SHP77 (cell line): ENCODE measurements at regions not wholly inside any gene's neighbourhood (a gene's known extent, or its start where the extent isn't known, plus 50 kb on each side); places are given as distances from the start of the nearest gene placed in this dataset.

Experiments
- DNase-seq, 2 experiments: peaks; one replicate each; lab custom pipeline; 2025; lab: John Stamatoyannopoulos, UW

- no peak for DNase-seq
Observed at GRCh38 chr15:25182736-25183445, 228.1 kb downstream of the SNRPN start.

- no peak for DNase-seq
Observed at GRCh38 chr15:25183581-25184251, 228.9 kb downstream of the SNRPN start.

- DNase-seq: no peak
Observed at GRCh38 chr15:25184356-25185155, 229.8 kb downstream of the SNRPN start.

DNA sequence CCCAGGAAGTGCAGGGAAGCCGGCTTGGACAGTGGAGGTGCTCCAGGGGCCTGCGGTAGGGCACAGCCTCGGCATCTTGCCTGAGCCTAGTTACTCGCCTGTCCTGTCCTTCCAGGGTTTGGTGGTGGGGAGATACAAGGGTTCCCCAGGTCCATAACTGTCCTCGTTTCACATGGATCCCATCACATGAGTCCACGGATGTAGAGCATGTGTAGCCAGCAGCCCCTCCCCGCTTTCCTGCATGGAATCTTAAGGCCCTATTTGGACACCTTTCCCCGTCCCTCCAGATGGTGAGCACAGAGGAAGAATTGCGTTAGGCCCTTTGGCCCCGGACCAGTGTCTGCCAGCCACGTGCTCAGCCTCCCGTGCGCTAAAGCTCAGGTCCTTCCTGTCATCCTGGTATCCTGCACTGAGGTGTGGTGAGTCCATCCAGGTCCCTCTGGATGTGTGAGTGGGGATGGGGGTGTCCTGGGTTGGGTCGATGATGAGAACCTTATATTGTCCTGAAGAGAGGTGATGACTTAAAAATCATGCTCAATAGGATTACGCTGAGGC lies 230.4 kb downstream of the SNRPN start:
- DNase-seq: no peak

DNA sequence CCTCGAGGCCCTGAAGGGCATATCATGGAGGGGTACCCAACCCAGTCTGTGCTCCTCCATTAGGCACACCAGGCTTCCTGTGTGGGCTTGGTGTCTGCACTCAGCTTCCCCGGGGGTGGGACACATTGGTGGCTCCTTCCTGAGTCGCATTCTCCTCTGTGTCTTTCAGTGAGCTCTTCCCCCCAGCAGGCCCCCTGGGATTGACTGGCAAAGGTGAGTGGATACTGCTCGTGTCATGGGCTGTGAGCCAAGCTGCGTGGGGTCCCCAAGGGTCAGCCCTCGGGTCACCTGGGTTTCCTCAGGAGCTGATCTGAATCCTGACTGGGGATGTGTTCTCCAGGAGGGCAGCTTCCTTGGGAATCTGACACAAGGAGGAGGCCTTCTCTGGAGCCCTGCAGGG lies 231.0 kb downstream of the SNRPN start:
- DNase-seq: no peak

DNA sequence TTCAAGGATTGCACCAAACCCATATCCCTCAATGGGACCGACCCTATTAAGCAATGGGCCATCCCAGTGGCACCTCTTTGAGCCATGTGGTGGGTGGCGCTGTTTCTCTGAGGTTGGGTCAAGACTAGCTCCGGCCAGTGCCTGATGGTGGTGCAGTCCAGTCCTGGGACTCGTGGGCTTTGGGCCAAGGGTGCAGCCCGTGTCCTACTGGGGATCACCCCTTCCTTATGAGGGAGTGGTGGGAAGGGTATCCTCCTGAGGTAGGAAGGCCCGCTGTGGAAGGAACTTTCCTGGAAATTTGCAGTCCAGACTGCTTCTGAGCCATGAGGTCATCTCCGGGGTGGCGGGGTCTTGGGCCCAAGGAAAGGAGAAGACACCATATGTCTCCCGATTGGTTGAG lies 231.6 kb downstream of the SNRPN start:
- DNase-seq: no peak

DNA sequence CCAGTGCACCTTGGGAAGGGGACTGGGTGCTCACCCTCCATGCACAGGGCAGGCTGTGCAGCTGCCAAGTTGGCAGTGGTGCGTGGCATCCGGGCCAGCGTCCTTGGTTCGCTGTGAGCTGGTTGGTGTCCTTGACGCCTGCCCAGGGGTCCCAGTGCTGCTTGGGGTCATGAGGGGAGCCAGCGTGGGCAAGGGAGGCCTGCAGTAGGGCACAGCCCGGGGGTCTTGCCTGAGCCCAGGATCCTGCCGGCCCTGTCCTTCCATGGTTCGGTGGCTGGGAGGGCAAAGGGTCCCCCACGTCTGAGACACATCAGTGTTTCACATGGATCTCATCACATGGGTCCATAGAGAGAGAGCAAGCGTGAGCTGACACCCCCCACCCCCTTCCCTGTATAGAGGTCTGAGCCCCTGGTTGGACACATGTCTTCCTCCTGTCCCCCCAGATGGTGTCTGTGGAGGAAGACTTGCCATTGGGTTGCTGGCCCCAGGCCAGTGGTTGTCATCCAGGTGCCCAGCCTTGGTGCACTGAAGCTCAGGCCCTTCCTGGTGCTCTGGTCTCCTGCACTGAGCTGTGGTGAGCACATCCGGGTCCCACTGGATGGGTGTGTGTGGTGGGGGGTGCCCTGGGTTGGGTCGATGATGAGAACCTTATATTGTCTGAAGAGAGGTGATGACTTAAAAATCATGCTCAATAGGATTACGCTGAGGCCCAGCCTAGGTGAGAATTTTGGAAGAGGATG lies 232.3 kb downstream of the SNRPN start:
- no peak for DNase-seq

DNA sequence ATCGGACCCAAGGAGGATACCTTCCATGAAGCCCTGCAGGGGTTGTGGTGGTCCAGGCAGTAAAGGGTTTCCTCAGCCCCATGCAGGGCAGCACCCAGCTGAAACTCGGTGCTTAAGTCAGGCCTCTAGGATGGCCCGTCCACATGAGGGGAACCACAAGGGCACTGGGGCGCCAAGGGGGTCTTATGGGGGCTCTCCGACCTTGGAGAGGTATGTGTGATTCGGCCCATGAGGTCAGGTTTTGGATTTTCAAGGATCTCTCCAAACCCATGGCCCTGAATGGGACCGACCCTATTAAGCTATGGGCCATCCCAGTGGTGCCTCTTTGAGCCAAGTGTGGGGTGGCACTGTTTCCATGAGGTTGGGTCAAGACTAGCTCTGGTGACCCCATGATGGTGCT lies 233.3 kb downstream of the SNRPN start:
- DNase-seq: no peak

- no peak for DNase-seq
Observed at GRCh38 chr15:25188551-25189101, 233.8 kb downstream of the SNRPN start.

DNA sequence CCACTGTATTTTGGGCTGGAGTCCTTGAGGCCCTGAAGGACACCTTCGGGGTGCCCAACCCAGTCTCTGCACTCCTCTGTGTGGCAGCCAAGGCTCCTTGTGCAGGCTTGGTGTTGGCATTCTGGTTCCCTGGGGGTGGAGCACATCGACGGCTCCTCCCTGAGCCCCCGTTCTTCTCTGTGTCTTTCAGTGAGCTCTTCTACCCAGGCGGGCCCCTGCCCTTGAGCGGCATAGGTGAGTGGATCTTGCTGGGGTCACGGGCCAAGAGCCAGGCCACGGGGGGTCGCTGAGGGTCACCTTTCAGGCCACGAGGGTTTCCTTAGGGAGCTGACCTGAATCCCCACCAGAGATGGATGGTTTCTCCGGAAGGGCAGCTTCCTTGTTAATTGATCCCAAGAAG lies 234.8 kb downstream of the SNRPN start:
- DNase-seq: no peak

DNA sequence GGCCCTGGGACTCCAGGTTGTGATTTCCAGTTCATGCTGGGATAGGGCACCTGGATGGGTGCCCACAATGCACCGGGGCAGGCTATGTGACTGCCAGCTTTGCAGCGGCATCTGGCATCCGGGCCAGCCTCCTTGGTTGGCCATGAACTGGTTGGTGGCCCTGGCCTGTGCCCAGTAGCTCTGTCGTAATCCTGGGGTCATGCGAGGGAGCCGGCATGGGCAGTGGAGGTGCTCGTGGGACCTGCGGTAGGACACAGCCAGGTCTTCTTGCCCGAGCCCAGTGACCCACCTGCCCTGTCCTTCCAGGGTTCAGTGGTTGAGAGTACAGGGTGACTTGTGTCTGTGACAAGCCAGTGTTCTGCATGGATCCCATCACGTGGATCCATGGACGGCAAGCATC lies 237.9 kb downstream of the SNRPN start:
- DNase-seq: no peak

DNA sequence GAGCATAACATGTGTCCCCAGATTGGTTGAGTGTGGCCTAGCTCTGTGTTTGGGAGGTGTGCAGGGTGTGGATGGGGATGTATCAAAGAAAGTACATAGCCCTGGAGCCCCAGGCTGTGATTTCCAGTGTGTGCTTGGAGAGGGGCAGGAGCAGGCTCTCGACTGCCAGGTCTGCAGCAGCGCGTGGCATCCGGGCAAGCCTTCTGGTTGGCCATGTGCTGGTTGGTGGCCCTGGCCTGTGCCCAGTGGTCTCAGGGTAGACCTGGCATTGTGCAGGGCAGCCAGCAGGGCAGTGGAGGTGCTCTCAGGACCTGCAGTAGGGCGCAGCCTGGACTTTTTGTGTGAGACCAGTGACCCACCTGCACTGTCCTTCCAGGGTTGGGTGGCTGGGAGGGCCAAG lies 231.5 kb downstream of the UBE3A start:
- no peak for DNase-seq

- no peak for DNase-seq
Observed at GRCh38 chr15:25208735-25209134, 230.1 kb downstream of the UBE3A start.

DNA sequence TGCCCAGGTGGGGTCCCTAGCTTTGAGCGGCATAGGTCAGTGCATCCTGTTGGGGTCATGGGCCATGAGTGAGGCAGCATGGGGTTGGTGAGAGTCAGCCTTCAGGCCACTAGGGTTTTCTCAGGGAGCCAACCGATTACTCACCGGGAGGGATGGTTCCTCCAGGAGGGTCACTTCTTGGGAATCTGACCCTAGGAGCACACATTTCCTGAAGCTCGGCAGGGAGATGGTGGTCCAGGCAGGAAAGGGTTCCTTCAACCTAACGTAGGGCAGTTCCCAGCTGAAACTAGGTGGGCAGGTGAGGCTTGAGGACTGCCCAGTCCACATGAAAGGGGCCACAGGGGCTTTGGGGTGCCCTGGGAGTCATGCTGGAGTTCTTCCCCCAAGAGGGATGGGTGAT lies 218.0 kb downstream of the UBE3A start:
- DNase-seq: no peak

- no peak for DNase-seq
Observed at GRCh38 chr15:25224396-25224795, 214.4 kb downstream of the UBE3A start.

GRCh38 chr15:25226360-25226759 lies 212.5 kb downstream of the UBE3A start:
- DNase-seq: no peak

DNA sequence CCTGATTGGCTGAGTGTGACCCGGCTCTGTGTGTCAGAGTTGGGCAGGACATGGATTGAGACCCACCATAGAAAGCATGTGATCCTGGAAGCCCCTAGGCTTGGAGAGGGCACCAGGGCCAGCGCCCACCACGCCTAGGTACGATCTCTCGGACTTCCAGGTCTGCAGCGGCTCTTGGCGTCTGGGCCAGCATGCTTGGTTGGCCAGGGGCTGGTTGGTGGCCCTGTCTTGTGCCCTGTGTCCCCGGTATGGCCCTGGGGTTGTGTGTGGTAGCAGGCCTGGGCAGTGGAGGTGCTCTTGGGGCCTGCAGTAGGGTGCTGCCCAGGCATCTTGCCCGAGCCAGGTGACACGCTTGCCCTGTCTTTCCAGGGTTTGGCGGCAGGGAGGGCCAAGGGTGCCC lies 210.6 kb downstream of the UBE3A start:
- DNase-seq: no peak

DNA sequence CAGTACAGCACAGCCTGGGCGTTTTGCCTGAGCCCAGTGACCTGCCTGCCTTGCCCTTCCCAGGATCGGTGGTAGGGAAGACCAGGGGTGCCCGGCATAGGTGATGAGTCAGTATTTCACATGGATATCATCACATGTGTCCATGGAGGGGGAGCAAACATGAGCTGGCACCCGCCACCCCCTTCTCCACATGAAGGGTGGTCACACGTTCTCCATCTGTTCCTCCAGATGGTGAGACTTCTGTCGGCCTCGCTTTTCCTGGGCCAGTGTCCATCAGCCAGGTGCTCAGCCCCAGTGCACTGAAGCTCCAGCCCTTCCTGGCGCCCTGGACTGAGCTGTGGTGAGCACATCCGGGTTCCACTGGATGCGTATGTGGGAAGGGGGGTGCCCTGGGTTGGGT lies 208.4 kb downstream of the UBE3A start:
- no peak for DNase-seq

DNA sequence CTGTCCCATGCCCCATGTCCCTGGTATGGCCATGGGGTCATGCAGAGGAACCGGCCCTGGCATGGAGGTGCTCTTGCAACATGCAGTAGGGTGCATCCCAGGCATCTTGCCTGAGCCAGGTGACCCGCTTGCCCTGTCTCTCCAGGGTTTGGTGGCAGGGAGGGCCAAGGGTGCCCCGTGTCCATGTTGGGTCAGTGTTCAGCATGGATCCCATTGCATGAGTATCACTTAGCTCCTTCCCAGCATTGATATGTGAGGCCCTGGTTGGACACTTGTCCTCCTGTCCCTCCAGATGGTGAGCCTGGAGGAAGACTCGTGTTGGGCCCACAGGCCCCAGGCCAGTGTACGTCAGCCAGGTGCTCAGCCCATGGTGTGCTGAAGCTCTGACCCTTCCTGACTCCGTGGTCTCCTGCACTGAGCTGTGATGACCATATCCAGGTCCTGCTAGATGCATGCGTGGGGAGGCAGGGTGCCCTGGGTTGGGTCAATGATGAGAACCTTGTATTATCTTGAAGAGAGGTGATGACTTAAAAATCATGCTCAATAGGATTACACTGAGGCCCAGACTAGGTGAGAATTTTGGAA lies 205.0 kb downstream of the UBE3A start:
- DNase-seq: no peak

DNA sequence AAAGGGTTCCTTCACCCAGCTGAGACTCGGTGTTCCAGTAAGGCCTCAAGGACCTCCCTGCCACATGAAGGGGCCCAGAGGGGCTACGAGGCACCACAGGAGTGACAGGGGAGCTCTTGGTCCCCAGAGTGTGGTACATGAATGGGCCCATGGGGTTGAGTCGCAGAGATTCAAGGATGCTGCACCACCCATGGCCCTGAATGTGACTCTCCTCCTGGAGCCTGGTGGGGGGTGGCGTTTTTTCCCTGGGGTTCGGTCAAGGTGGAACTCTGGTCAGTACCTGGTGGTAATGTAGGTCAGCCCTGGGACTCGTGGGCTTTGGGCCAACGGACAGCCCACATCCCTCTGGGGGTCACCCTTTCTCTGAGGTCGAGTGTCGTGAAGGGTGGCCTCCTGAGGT lies 204.0 kb downstream of the UBE3A start:
- no peak for DNase-seq

GRCh38 chr15:25235391-25235790 lies 203.4 kb downstream of the UBE3A start:
- no peak for DNase-seq
